Dedifferentiated amniotic fluid mesenchymal stem cell (primary cell): ENCODE measurements at regions not wholly inside any gene's neighbourhood (a gene's known extent, or its start where the extent isn't known, plus 50 kb on each side); places are given as distances from the start of the nearest gene placed in this dataset.
"Not testable (repeated sequence)": the region's sequence is repeated elsewhere in the genome, so short reads cannot be mapped to it uniquely, and the experiment has no call there.

Source experiments
- DNase-seq: peaks from one replicate; pipeline ENCODE4 v3.0.0-alpha.2; 2016; ENCODE audit errors: extremely low spot score

DNA sequence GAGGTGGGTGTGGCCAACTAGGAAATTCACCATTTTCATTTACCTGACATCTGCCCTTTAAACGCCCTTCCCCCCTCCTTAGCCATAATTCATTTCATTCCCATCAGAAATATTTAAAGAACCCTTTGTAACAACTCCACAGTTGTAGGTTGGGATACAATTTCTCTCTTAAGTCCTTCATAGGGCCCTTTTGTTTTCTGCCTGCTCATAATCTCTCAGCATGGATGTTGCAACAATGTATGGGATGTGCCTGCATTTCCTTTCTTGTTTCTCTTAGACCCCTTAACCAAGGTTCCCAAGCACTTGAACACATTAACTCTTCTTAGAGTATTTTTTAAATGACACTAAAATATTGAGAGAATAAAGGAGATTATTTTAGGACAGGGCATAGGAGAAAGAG, 51.7 kb upstream of the MYO10 start:
- DNase-seq, result no peak

DNA sequence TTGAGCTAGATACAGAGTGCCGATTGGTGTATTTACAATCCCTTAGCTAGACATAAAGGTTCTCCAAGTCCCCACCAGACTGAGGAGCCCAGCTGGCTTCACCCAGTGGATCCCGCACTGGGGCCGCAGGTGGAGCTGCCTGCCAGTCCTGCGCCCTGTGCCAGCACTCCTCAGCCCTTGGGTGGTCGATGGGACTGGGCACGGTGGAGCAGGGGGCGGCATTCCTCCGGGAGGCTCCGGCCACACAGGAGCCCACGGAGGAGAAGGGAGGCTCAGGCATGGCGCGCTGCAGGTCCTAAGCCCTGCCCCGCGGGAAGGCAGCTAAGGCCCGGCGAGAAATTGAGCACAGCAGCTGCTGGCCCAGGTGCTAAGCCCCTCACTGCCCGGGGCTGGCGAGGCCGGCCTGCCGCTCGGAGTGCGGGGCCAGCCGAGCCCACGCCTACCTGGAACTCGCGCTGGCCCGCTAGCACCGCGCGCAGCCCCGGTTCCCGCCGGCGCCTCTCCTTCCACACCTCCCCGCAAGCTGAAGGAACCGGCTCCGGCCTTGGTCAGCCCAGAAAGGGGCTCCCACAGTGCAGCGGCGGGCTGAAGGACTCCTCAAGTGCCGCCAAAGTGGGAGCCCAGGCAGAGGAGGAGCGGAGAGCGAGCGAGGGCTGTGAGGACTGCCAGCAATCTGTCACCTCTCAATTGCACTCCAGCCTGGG, 54.9 kb upstream of the MYO10 start:
- DNase-seq, result not testable (repeated sequence)

DNA sequence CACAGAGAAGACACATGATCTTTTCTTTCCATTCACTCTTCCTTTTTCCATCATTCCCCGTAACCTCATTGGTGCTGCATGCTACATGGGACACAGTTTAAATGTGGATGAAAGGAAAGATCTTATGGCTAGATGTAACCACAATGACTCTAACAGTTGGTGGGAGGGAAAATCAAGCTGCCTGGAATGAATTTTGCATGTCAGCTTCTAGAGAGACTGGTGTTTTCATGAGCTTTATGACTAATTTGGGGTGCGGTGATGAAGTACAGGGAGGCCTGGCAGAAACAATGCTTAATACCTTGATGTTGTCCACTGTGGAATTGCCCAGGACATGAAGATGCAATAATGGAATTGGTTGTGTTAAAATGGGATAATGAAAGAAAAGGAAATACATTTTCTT, 55.9 kb upstream of the MYO10 start:
- no peak for DNase-seq

DNA sequence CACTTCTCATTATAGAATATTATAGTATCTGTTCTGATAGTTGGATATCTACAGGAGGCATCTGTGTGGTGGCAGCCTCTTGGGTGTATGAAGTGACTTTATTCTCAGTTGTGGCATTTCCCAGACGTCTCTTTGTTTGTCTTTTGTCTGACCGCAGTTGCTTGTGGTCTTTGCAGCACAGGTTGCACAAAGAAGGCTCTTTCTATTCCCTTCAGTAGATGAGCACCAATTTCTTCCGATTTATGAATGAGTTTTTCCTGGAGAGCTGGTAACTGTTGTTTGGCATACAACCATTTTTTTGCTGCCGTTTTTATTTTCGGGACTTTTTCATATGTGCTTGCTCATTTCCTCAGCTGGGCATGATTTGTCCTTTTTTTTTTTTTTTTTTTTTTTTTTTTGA, 56.4 kb upstream of the MYO10 start:
- no peak for DNase-seq

DNA sequence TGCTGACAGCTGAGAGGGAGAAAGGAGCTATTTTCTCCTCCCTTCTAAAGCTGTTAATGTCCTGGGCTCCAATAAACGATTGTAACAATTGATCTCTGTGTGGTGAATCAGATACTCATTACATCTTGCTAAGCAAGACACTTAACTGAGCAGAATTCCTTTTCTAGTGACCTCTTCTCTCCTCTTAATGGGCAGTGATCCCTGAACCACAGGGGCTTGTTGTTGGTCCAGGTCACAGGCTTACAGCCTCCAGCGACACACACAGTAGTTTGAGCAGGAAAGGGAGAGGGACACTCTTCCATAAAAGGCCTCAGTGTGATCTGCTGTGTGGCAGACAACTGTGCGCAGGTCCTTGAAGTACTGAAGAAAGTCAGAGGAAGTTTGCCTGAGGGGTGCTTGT, 58.5 kb upstream of the MYO10 start:
- no peak for DNase-seq

DNA sequence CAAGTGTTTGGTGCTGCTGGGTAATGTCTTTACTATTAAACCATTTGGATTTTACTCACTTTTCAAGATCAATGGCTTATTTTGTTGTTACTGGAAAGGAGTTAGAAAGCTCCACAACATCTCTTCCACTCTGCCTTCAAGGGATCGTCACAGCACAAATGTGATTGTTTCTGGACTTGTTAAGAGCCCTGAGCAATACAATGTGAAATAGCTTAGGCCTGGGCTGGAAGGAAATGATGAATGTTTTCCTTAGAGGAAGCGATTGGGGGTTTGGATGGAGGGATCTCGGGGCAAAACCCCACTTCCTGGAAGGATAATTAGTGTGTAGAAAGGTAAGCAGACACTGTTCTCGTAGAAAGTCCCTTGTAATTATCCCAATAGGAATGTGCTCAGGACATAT, 59.3 kb upstream of the MYO10 start:
- DNase-seq, result no peak

DNA sequence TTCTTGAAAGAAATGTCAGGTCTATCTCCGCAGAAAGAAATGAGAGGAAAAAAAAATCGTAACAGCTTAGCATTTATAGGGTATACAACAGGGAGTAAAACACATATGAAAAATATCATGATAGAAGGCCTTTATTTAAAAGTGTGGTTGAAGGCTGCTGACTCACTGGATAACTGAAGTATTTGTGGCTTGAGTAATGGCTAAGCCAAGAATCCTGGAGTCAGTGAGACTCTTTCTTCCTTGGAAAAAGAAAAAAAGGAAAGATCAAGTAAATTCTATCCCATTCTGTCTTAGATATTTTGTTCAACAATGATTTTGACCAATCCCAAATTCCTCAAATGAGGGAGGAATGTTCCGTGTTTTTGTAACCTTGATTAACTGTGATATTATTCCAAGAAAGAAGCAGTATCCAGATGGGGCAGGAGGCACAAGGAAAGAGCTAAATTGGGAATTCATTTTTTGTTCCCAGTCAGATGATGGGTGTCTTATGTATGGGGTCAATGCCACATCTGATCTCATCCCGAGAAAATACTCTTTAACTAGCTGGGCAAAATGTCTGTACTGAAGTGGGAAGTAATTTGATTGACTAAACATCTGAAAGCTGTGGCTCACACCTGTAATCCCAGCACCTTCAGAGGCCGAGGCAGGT, 64.3 kb upstream of the MYO10 start:
- peak; percentile 94 for DNase-seq

DNA sequence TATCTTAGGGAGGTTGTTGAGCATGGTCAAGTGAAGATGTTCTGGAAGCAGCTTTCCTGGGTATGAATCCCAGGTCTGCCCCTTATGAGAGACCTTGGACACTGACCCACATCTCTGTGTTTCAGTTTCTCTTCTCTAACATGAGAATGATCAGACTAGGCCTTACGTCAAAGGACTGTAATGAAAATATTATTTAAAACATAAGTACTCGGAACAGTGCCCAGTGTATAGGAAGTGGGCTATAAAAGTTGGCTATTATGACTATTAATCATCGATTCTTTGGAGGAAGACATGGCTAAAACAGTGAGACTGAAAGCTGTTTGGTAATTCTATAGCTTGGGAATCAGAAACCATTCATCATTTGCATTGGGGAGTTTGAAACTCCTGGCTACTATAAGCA, 65.3 kb upstream of the MYO10 start:
- DNase-seq, result no peak

DNA sequence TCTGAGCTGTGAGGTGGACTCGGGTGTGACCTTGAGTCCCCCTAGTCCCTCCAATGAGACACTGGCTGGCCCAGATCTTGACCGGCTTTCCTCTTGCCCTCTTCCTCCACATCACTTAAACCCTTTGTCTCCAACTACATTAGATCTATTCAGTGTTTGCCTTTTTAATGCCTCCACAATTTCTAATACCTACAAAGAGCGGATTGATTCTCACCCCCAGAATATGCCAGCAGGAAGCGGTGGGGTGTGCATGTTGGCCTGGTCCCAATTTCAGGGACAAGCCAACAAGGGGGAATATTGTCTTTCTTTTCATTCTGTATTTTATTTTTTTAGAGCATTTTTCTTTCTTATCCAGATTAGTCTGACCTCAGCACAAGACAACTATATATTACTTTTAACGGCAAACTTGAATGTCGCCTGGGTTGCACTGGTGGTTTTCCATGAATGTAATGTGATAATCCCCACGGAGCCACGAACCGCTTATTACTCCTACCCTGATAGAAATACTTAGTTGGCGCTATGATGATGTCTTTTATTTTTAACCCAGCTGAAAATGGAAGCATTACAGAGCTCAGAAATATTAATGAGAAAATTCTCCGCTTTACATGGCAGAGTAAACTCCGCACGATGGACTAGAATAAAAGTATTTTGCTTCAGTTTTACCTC, 68.5 kb upstream of the MYO10 start:
- no peak for DNase-seq

DNA sequence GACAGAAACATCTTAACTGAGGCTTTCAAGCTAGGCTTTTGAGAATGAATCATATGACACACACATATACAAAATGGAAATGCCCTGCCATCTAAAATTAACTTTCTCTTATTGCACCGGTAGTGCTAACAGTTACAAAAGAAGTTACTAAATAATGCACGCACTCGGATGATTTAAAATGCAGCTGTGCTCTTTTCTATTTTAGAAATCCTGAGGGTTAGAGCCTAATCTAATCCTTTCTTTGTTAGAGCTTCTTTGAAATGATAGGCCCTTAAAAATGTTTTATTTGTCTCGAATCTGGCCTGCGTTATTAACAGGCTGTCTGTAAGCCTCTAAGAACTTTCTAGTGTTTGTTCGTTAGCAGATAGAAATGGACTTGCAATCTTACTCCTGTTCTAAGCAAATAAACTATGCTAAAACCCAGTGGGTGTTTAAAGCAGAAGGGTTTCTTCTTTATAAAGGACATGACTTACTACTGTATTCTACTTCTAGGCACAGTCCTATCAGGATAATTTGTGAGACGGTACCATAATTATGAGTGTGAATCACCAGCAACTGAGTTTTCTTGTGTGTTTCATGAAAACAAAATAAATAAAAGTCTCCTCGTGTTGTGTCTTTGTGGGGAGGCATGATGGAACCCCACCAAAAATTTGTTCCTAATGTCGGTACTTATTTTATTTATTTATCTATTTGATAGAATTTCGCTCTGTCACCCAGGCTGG, 69.2 kb upstream of the MYO10 start:
- DNase-seq, result no peak

DNA sequence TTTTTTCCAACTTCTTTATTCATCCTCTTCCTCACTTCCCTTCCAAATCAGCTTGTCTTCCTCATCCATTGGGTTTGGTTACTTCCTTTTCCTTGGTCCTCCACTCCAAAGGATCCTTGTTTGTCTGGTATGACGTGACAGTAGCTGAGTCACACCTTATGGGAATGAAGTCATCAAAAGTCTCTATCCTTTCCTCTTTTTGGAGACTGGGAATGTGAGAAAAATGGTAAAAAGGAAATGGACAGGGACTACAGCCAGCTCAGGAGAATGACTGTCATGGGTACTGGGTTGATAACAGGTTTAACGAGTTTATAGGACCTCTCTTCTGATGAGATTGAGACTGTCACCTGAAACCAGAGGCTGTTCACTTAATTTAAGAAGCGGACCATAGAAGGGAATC, 76.2 kb upstream of the MYO10 start:
- no peak for DNase-seq

DNA sequence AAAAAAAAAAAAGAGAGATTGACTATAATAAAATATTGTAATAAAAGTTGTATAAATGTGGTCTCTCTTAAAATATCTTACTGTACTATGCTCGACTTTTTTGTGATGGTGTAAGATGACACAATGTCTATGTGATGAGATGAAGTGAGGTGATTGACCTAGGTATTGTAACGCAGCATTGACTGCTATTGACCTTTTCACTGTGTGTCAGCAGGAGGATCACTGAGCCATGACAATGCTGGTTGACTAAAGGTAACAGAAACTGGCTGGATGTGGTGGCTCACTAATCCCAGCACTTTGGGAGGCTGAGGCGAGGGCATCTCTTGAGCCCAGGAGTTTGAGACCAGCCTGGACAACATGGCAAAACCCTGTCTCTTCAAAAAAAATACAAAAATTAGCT, 78.6 kb upstream of the MYO10 start:
- no peak for DNase-seq

DNA sequence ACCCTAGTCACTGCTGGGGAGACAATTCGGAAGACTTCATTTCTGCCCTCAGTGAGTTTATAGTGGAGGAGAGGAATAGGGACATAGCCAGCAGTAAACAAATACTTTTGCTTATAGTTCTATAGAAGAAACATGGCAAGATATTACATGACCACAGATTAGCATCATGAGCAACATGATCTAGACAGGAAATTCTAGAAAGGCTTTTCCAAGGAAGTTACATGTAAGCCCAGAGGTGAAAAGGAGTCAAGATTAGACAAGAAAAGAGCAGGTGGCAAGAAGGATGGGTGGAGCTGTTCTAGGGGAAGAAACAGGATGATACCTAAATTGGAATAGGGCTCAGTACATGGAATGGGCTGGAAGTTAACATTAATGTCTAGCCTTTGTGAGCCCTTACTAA, 82.8 kb upstream of the MYO10 start:
- no peak for DNase-seq

DNA sequence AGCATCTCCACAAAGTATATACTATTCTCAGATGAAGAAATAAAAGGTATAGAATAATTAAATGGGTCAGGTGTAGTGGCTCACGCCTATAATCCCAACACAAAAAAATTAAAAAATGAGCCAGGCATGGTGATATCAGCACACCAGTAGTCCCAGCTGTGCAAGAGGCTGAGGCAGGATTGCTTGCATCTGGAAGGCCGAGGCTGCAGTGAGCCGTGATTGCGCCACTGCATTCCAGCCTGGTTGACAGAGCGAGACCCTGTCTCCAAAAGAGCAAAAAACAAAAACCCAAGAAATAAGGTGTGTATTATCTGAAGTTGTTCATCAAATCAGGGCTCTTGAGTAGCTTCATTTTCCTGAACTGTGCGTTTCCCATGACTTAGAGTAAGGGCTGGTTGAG, 83.2 kb upstream of the MYO10 start:
- no peak for DNase-seq

DNA sequence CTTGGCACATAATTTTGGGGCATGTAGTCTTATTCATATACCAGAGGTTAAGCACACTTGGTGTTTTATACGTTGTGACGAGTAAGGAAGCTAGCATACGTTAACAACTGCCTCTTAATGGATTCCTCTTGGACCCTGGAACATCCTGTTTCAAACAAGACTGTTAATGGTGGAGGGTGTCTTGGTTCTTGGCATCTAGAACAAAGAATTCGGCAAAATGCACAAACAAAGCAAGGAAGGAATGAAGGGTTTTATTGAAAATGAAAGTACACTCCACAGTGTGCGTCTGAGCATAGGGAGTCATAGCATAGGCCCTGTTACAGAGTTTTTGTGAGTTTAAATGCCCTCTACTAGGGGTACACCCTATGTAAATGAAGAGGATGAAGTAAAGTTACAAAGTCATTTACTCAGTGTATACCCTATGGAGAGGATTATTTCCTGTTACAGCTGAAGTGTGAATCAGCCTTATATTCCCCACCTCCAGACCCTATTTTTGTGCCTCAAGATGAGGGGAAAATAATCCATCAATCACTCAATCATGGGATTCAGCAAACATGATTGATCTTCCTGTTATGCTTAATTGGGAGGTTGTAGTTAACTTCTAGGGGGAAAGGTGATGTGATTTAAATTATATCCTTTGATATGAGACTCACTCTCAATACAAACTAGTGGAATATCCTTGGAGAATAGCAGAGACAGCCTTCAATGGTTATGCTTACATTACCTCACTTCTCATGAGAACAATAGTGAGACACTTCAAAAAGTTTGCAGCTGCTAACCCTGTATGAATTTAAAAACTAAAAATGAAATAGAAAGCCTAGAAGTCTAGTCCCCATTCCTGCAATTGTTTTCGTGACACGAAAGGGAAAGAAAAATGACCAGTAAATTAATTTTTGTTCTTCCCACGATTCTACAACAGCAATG, 84.9 kb upstream of the MYO10 start:
- DNase-seq, result no peak

DNA sequence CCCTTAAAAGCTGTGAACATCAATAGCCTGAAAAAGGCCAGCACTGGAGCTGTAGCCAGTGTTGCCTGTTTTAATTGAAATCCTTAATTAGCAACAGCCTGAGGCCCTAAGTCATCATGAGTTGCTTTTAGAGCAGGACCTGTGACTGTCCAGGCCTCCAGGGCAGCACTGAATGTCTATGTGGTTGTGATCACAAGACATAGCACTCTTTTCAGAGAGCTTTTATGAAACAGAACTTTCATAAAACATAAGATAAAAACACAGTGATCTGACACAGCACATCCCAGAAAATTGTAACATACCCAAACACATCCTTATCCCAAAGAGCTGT, 85.5 kb upstream of the MYO10 start:
- DNase-seq, result no peak

DNA sequence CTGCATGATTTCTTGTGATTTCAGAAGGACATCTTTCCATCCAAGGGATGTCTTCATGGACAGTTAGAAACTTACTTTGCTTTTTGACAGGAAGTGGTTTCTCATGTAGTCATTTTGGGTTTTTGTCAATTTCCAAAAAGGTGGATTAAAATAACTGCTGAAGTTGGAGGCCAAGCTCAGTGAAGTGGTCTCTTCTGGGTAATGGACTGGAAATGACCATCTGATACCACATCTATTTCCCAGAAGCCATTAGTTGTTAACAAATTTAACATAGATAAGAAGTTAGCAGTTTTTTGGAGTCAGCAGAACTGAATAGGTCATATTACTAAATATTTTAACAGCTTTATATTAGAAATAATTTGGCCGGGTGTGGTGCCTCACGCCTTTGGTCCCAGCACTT, 86.2 kb upstream of the MYO10 start:
- DNase-seq, result no peak

DNA sequence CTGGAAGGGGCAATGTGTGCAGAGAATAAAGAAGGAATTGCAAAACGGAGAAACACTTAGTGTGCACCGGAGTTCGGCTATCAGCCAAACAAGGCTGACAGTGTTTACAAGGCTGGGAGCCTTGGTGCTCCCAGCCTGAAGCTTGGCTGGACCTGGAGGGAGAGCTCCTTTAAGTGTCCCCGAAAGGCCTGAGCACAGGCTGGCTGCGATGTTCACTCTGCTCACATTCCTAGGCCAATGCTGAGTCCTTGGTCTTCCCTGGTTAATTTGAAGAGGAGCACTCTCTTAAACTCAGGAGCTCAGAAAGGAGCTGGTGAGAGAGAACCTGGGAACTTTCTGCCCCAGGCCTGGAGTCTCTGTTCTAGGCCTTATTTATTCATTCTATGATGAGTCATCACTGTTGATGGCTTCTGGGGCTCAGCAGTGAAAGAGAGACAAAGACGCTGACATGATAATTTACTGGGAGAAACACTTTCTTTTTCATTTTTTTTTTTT, 88.6 kb upstream of the MYO10 start:
- DNase-seq, result peak; percentile 24

DNA sequence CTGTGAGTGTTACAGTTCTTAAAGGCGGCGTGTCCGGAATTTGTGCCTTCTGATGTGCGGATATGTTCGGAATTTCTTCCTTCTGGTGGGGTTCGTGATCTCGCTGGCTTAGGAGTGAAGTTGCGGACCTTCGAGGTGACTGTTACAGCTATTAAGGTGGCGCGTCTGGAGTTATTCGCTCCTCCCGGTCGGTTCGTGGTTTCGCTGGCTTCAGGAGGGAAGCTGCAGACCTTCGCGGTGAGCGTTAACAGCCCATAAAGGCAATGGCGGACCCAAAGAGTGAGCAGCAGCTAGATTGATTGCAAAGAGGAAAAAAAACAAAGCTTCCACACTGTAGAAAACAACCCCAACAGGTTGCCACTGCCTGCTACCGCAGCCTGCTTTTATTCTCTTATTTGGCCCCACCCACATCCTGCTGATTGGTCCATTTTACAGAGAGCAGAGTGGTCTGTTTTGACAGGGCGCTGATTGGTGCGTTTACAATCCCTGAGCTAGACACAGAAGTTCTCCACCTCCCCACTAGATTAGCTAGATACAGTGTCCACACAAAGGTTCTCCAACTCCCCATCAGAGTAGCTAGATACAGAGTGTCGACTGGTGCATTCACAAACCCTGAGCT, 95.7 kb upstream of the MYO10 start:
- not testable (repeated sequence) for DNase-seq

DNA sequence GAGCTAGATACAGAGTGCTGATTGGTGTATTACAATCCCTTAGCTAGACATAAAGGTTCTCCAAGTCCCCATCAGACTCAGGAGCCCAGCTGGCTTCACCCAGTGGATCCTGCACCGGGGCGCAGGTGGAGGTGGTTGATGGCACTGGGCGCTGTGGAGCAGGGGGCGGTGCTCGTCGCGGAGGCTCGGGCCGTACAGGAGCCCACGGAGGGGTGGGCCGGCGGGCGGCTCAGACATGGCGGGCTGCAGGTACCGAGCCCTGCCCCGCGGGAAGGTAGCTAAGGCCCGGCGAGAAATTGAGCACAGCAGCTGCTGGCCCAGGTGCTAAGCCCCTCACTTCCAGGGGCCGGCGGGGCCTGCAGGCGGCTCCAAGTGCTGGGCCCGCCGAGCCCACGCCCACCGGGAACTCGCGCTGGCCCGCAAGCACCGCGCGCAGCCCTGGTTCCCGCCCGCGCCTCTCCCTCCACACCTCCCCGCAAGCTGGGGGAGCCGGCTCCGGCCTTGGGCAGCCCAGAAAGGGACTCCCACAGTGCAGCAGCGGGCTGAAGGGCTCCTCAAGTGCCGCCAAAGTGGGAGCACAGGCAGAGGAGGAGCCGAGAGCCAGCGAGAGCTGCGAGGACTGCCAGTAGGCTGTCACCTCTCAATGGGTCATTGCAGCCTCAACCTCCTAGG, 96.4 kb upstream of the MYO10 start:
- DNase-seq, result not testable (repeated sequence)
